Suprapubic skin (tissue), 4 donors: ENCODE measurements at regions not wholly inside any gene's neighbourhood (a gene's known extent, or its start where the extent isn't known, plus 50 kb on each side); places are given as distances from the start of the nearest gene placed in this dataset.

ENCODE experiments used
- DNase-seq, 2 donors: peaks; one replicate each; pipeline ENCODE4 v3.0.0-alpha.2; 2019; ENCODE audit warnings: low spot score in 2 of 2
- H3K27ac ChIP-seq: fragments of 200-600 bp; sonication (generic); one replicate; pipeline ENCODE4 v1.5.1; 2019
- H3K27me3 ChIP-seq: fragments of 200-600 bp; sonication (generic); one replicate; pipeline ENCODE4 v1.5.1; 2019
- H3K36me3 ChIP-seq: fragments of 200-600 bp; sonication (generic); one replicate; pipeline ENCODE4 v1.5.1; 2019
- H3K4me1 ChIP-seq: fragments of 200-600 bp; sonication (generic); one replicate; pipeline ENCODE4 v1.5.1; 2019
- H3K4me3 ChIP-seq: fragments of 200-600 bp; sonication (generic); one replicate; pipeline ENCODE4 v1.5.1; 2019; ENCODE audit warnings: mild to moderate bottlenecking
- H3K9me3 ChIP-seq: fragments of 200-600 bp; sonication (generic); one replicate; pipeline ENCODE4 v1.5.1; 2019
- EP300 ChIP-seq: sonication (generic); formaldehyde crosslinking; IDR thresholded peaks from one replicate; pipeline ENCODE4 v1.6.1; 2017; ENCODE audit warnings: antibody characterized with exemption
- POLR2A ChIP-seq, 2 donors: fragments of 450-650 bp; IDR thresholded peaks; one replicate each; pipeline ENCODE4 v1.6.1; 2017; ENCODE audit warnings: antibody characterized with exemption in 2 of 2, mild to moderate bottlenecking in 2 of 2, moderate library complexity in 2 of 2
- POLR2AphosphoS5 ChIP-seq, 3 donors: sonication (generic); formaldehyde crosslinking; IDR thresholded peaks; one replicate each; pipeline ENCODE4 v1.6.1; 2017; ENCODE audit warnings: antibody characterized with exemption in 3 of 3
- WGBS: methylation state at CpG from one replicate; pipeline ENCODE4 v1.1.5; 2018; 5-methylcytosine and 5-hydroxymethylcytosine counted together
- TF ChIP-seq, protein P1 (sequence below), 2 donors: fragments of 200-600 bp in 1 of 2; fragments of 450-650 bp in 1 of 2; sonication (generic) in 1 of 2; IDR thresholded peaks; one replicate each; pipeline ENCODE4 v1.5.1; 2016 to 2019; ENCODE audit warnings: antibody characterized with exemption in 2 of 2, mild to moderate bottlenecking in 1 of 2, moderate library complexity in 1 of 2

DNA sequence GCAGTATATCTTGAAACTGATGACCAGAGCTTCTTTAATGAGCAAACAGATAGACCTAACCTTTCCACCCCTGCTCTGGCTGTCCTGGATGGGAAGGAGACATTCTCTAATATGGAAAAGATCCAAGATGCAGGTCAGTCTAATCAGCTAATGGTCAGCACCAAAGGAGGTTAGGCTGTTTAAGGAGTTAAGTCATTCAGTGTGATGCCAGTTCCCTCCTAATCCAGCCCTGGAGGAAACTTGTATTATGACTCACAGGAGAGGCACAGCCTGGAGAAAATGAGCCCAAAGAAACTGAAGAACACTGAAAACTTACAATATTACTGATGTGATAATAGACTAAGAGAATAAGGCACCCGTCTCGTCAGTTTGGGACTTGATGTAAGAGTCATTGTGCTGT, 323.0 kb downstream of the HNRNPD start:
- no peak for TF ChIP-seq EP300
- TF ChIP-seq POLR2A (IDR thresholded peaks at IDR 0.05) = no peak
- TF ChIP-seq, protein P1, sequence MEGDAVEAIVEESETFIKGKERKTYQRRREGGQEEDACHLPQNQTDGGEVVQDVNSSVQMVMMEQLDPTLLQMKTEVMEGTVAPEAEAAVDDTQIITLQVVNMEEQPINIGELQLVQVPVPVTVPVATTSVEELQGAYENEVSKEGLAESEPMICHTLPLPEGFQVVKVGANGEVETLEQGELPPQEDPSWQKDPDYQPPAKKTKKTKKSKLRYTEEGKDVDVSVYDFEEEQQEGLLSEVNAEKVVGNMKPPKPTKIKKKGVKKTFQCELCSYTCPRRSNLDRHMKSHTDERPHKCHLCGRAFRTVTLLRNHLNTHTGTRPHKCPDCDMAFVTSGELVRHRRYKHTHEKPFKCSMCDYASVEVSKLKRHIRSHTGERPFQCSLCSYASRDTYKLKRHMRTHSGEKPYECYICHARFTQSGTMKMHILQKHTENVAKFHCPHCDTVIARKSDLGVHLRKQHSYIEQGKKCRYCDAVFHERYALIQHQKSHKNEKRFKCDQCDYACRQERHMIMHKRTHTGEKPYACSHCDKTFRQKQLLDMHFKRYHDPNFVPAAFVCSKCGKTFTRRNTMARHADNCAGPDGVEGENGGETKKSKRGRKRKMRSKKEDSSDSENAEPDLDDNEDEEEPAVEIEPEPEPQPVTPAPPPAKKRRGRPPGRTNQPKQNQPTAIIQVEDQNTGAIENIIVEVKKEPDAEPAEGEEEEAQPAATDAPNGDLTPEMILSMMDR (IDR thresholded peaks at IDR 0.05) = no peak
- TF ChIP-seq POLR2AphosphoS5 (IDR thresholded peaks at IDR 0.05) = no peak
- no peak for DNase-seq
- Histone ChIP-seq H3K27me3 (peaks cover 4% of the 10 kb centered on the region), H3K27ac (no peak overlapping the region), H3K4me1 (no peaks in the 10 kb centered on the region), H3K9me3 (no peaks in the 10 kb centered on the region), H3K4me3 (no peak overlapping the region), H3K36me3 (no peaks in the 10 kb centered on the region)
- 52% methylated on average over 2 of the region's 2 CpGs for WGBS

DNA sequence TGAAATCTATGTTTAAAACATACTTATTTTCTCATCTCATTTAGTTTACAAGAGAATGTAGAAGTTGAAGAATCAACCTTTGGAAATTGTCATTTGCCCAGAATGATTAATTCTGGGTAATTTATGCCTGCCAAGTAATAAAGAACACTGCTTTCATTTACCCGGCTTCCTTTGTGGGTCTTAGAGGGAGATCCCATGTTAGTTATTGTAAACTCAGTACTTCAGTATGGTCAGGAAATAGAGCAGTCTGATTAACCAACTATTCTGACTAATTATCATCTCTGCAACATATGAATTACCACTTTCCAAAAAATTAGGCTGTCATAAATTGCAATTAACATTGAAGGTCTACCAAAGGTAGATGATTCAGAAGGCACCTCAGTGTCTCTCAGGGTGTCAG, 324.5 kb downstream of the HNRNPD start:
- H3K9me3 ChIP-seq = no peaks in the 10 kb centered on the region

DNA sequence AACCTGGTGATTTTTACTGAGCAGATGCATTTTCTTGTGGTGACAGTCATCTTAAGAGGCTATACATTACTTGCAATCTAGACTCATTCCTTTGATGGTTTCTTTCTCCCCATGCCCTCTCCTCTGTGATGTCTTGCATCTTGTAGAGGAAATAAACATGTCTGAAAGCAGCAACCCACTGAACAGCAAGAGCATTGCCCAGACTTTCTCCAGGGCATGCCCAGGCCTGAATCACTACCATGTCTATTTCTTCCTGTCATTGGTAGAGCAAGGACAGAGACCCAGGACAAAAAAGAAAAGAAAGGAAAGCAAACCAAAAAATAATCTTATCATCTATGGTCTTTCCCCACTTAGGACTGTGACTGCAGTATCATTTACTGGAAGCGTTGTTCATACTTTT, 326.1 kb downstream of the HNRNPD start:
- no peak for DNase-seq
- Histone ChIP-seq H3K27me3 (peaks cover 15% of the 10 kb centered on the region), H3K36me3 (no peaks in the 10 kb centered on the region), H3K4me3 (no peak overlapping the region), H3K9me3 (no peaks in the 10 kb centered on the region), H3K27ac (no peak overlapping the region), H3K4me1 (peaks cover 20% of the 10 kb centered on the region)
- 96% methylated on average over 1 of the region's 1 CpG for WGBS
- TF ChIP-seq POLR2AphosphoS5 (IDR thresholded peaks at IDR 0.05) (no peak), POLR2A (IDR thresholded peaks at IDR 0.05) (no peak), EP300 (no peak)
- TF ChIP-seq, protein P1 (IDR thresholded peaks at IDR 0.05) = no peak

More for the DNA sequence above, 324.5 kb downstream of the HNRNPD start:
- TF ChIP-seq EP300 = no peak
- TF ChIP-seq POLR2AphosphoS5 (IDR thresholded peaks at IDR 0.05) = no peak
- TF ChIP-seq, protein P1 (IDR thresholded peaks at IDR 0.05) = no peak
- no peak for TF ChIP-seq POLR2A (IDR thresholded peaks at IDR 0.05)
- no peak overlapping the region for H3K27ac ChIP-seq
- peaks cover 9% of the 10 kb centered on the region for H3K27me3 ChIP-seq
- H3K4me3 ChIP-seq = no peak overlapping the region
- H3K36me3 ChIP-seq = no peaks in the 10 kb centered on the region
- peaks cover 8% of the 10 kb centered on the region for H3K4me1 ChIP-seq
- no peak for DNase-seq
- 46% methylated on average over 1 of the region's 1 CpG for WGBS

DNA sequence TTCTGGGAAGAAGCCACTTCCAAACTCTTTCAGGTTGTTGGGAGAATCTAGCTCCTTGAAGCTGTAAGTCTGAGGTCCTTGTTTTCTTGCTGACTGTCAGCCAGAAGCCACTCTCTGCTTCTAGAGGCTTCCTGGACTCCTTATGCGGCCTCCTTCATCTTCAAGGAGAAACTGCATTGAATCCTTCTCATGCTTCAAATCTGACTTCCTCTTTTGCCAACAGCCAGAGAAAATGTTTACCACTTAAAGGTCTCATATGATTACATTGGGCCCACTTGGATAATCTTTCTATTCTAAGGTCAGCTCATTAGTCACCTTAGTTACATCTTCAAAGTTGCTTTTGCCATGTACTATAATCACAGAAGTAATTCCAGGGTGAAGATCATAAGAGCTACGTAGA, 327.0 kb downstream of the HNRNPD start:
- Histone ChIP-seq H3K27ac (no peak overlapping the region), H3K4me3 (no peak overlapping the region), H3K36me3 (no peaks in the 10 kb centered on the region), H3K4me1 (peaks cover 20% of the 10 kb centered on the region), H3K9me3 (no peaks in the 10 kb centered on the region), H3K27me3 (peaks cover 15% of the 10 kb centered on the region)
- no peak for TF ChIP-seq POLR2A (IDR thresholded peaks at IDR 0.05)
- TF ChIP-seq, protein P1 (IDR thresholded peaks at IDR 0.05) = no peak
- 98% methylated on average over 2 of the region's 2 CpGs for WGBS
- no peak for DNase-seq

DNA sequence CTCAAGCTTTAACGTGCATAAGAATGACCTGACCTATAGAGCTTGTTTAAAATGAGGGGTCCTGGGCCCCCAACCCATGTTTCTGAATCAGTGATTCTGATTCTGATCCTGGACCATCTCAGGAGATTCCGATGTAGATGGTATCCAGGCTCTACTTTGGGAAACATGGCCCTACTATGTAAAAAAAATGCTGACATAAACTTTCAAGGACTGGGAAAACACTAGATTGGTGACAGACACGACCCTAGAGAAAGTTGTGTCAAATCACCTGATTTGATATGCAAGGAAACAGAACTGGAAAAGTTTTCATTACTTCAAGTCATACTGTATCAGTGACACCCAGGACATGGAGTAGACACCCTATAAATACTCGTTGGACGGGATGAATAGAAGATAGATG, 328.5 kb downstream of the HNRNPD start:
- TF ChIP-seq, protein P1 (IDR thresholded peaks at IDR 0.05) = no peak
- no peak for TF ChIP-seq EP300
- TF ChIP-seq POLR2A (IDR thresholded peaks at IDR 0.05) = no peak
- no peak for TF ChIP-seq POLR2AphosphoS5 (IDR thresholded peaks at IDR 0.05)

More for the DNA sequence above, 328.5 kb downstream of the HNRNPD start:
- no peak for DNase-seq
- H3K27ac ChIP-seq = no peak overlapping the region
- no peak overlapping the region for H3K4me3 ChIP-seq
- 54% methylated on average over 5 of the region's 5 CpGs for WGBS
- H3K36me3 ChIP-seq = no peaks in the 10 kb centered on the region
- peaks cover 15% of the 10 kb centered on the region for H3K27me3 ChIP-seq
- peaks cover 20% of the 10 kb centered on the region for H3K4me1 ChIP-seq
- H3K9me3 ChIP-seq = no peaks in the 10 kb centered on the region
